ENCODE measurements at regions not wholly inside any gene's neighbourhood (a gene's known extent, or its start where the extent isn't known, plus 50 kb on each side); places are given as distances from the start of the nearest gene placed in this dataset.

- TF ChIP-seq, protein P1, sequence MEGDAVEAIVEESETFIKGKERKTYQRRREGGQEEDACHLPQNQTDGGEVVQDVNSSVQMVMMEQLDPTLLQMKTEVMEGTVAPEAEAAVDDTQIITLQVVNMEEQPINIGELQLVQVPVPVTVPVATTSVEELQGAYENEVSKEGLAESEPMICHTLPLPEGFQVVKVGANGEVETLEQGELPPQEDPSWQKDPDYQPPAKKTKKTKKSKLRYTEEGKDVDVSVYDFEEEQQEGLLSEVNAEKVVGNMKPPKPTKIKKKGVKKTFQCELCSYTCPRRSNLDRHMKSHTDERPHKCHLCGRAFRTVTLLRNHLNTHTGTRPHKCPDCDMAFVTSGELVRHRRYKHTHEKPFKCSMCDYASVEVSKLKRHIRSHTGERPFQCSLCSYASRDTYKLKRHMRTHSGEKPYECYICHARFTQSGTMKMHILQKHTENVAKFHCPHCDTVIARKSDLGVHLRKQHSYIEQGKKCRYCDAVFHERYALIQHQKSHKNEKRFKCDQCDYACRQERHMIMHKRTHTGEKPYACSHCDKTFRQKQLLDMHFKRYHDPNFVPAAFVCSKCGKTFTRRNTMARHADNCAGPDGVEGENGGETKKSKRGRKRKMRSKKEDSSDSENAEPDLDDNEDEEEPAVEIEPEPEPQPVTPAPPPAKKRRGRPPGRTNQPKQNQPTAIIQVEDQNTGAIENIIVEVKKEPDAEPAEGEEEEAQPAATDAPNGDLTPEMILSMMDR (IDR thresholded peaks at IDR 0.05 in 8 of 11, conservative IDR thresholded peaks at IDR 0.05 in 3 of 11) = no peak
- TF ChIP-seq POLR2A (IDR thresholded peaks at IDR 0.05) = no peak
These were observed 165.9 kb downstream of the HLX start for GRCh38 chr1:221045151-221045550.

All from spleen (tissue), 7 donors.